Stimulated activated CD8-positive, alpha-beta memory T cell treated with anti-CD3 and anti-CD28 coated beads, Interleukin-12 subunit alpha, Interleukin-12 subunit beta, amount 100 ng/mL, for 24 hours (primary cell): ENCODE measurements at regions not wholly inside any gene's neighbourhood (a gene's known extent, or its start where the extent isn't known, plus 50 kb on each side); places are given as distances from the start of the nearest gene placed in this dataset.
"Not testable (repeated sequence)": the region's sequence is repeated elsewhere in the genome, so short reads cannot be mapped to it uniquely, and the experiment has no call there.

Experiments used
- DNase-seq: peaks from one replicate; pipeline ENCODE4 v3.0.0-alpha.2; 2020; ENCODE audit errors: extremely low read depth

DNA sequence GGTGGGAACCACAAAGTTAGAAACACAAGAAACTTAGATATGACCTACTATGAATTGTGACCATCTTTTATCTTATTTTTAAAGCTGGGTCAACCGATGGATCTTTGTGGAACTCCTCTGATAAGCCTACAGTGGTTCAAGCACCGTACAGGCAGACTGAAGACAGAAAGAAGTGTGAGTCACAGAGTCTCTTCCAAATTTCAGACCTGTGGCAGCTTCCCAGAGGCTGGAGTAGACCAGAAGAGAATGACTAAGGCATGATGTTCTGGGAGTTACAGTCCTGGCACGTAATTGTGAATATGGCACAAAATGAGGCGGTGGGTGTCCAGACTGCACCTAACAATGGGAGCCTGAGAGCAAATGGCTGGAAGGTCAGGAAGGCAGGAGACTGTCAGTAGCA, 70.0 kb downstream of the LMO4 start:
- no peak for DNase-seq

GRCh38 chr1:87399264-87399663, 70.6 kb downstream of the LMO4 start:
- DNase-seq: no peak

- no peak for DNase-seq
These were observed 71.0 kb downstream of the LMO4 start for GRCh38 chr1:87399701-87400100.

GRCh38 chr1:87400813-87401212, 72.1 kb downstream of the LMO4 start:
- no peak for DNase-seq

- no peak for DNase-seq
These were observed 73.7 kb downstream of the LMO4 start for GRCh38 chr1:87402241-87403002.

- DNase-seq: no peak
These were observed 74.6 kb downstream of the LMO4 start for GRCh38 chr1:87403061-87403820.

- DNase-seq: no peak
These were observed 75.6 kb downstream of the LMO4 start for GRCh38 chr1:87404296-87404695.

- no peak for DNase-seq
These were observed 80.1 kb downstream of the LMO4 start for GRCh38 chr1:87408665-87409248.

GRCh38 chr1:87410776-87411480, 82.2 kb downstream of the LMO4 start:
- DNase-seq: no peak

DNA sequence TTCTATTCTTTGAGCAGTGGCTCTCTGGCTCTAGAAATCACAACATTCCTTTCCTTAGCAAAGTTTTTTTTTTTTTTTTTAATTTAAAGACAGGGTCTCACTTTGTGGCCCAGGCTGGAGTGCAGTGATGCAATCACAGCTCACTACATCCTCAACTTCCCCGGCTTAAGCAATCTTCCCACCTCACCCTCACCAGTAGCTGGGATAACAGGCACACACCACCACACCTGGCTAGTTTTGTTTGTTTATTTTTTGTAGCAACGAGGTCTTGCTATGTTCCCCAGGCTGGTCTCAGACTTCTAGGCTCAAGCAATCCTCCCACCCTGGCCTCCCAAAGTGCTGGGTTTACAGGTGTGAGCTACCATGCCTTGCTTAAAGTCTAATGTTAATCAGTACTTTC, 85.2 kb downstream of the LMO4 start:
- not testable (repeated sequence) for DNase-seq

DNA sequence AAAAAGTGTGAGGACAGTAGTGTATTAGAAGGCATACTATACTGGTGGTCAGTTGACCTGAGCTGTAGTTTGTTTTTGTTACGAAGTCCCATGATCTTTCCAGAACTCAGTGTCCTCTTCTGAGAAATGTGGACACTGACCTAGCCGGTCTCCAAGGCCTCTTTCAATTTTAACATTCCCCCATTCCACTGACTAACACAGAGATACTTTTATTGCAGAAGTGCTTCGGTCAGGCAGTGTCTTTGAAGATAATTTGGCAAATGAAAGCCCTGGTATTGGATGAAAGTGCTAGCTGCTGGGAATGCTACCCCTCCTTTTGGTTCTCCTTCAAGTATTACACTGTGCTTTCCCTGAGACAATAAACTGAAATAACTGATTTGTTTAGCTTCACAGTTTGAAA, 89.4 kb downstream of the LMO4 start:
- no peak for DNase-seq

GRCh38 chr1:87421809-87422208, 93.1 kb downstream of the LMO4 start:
- no peak for DNase-seq

- no peak for DNase-seq
These were observed 95.9 kb downstream of the LMO4 start for GRCh38 chr1:87424541-87424940.

DNA sequence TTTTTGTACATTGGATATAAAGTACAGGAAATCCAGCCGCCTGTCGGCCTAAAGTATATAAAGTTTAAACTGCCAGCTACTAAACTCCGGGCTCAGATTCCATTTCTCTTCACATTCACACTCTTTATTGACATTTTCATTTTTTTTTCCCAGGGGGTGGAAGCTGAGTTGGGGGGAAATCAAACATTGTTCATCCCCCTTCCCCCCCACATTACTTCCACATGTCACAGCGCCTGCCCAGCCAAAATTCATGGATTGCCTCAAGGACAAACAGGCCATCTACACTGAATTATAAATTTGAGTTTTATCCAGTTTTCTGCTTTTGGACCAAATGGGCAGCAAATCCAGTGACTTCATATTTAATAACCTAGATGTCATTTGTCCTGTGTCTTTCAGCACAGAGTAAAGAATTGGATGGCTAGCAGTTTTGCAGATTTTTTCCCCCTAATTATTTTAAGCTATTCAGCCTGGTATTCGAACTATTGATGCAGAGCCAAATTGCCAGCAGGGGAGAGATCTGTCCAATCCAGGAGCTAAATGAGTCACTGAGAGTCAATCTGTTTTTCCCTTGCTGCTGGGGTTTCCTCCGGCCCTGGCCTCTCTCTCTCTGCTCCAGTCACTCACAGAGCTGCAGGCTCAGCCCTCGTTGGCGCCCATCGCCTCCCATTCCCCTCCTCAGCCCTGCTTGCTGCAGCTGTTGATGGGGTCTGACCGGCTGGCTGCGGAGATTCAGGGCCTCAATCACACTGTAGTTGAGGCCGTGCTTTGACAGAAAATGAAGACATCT, 98.0 kb downstream of the LMO4 start:
- DNase-seq: no peak

GRCh38 chr1:87428367-87428766, 99.7 kb downstream of the LMO4 start:
- no peak for DNase-seq

DNA sequence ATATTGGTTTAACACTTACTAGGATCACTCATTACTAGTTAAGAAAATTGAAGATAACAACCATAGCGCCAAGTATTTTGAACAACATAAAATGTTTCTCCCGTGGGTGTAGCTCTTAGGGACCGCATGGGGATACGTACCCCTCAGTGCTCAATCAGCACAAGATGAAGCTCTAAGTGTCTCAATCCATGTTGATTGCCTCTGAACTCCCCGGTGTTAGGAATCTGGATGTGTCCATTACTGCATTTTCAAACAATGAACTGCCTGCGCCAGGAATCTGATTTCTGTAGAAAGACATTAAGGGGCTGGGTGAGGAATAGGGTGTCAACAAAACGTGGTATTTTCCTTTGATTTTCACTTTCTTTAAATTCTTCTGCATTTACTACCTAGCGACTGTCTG, 100.2 kb downstream of the LMO4 start:
- no peak for DNase-seq

DNA sequence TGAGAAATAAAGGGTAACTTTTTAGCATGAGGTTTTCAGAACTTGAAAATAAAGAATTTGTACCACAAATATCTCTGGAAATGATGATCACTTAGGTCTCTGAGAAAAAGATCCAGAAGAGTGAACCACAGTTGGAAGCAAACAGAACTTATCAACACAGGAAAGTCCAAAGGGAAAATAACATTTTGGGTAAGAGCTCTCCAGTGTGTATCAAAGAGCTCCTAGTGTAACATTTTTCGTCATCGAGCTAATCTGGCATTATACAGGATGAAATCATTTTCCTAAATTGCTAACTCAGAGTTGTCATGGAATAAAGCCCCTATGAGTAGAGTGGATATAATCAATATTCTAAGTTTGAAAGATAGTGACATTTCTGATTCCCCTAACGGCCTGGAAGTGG, 104.0 kb downstream of the LMO4 start:
- no peak for DNase-seq

- not testable (repeated sequence) for DNase-seq
These were observed 104.4 kb downstream of the LMO4 start for GRCh38 chr1:87433101-87433500.

- no peak for DNase-seq
These were observed 106.8 kb downstream of the LMO4 start for GRCh38 chr1:87435484-87435883.

DNA sequence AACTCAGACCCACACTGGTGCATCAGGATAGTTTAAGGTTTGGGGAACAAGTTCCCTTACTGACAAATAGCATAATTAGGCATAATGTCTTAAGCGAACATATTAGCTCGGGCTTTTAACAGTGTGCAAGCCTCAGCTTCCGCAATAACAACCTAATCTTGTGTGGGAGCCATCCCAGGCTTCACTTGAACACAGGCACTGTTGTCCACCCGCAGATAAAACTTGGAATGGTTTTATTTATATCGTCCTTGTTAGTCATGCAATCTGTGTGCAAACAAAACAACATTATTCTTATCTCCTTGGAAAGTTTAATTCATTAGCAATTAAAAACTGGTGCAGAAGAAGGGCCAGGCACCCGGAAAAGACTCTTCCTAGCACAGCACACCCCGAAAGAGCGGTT, 107.4 kb downstream of the LMO4 start:
- DNase-seq: not testable (repeated sequence)

- no peak for DNase-seq
These were observed 107.9 kb downstream of the LMO4 start for GRCh38 chr1:87436534-87436933.
